ENCODE measurements at regions not wholly inside any gene's neighbourhood (a gene's known extent, or its start where the extent isn't known, plus 50 kb on each side); places are given as distances from the start of the nearest gene placed in this dataset.
"Not testable (repeated sequence)": the region's sequence is repeated elsewhere in the genome, so short reads cannot be mapped to it uniquely, and the experiment has no call there.

DNA sequence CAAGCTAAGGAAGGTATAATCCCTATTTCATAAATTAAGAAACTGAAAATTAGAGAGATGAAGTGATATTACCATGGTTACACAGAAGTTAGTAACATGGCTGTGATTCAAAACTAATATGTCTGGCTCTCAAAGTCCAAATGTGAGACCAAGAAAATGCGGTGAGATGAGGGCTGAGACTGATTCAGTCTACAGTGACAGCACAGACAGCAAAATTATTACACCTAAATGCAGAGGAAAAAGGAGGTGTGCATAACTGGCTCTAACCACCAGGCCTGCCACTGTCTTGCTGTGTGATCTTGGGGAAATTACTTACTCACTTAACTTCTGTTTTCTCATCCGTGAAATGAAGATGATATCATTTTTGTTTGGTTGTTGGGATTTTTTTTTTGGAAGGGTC lies 270.0 kb upstream of the SOX9 start:
- DNase-seq = no peak

- no peak for DNase-seq
Observed at GRCh38 chr17:71855010-71855409, 265.8 kb upstream of the SOX9 start.

- DNase-seq = no peak
Observed at GRCh38 chr17:71864755-71865154, 256.1 kb upstream of the SOX9 start.

DNA sequence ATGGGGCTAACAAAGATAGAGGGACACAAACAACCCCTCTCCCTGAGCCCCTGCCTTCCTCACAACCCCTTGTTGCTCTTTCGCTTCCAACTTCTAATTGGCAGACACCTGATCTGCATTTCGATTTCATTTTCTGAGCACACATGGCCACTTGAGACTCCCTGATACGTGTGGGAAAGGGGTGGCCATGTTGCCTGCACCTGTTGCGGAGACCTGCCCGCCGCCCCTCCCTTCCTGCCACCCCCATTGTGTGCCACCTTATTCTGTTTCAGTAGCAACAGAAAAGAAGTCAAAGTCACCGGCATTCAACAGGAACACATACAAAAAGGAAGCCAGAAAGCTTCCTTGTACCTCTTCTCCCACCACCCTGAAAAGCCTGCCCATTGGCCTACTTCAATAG lies 254.7 kb upstream of the SOX9 start:
- DNase-seq = no peak

DNA sequence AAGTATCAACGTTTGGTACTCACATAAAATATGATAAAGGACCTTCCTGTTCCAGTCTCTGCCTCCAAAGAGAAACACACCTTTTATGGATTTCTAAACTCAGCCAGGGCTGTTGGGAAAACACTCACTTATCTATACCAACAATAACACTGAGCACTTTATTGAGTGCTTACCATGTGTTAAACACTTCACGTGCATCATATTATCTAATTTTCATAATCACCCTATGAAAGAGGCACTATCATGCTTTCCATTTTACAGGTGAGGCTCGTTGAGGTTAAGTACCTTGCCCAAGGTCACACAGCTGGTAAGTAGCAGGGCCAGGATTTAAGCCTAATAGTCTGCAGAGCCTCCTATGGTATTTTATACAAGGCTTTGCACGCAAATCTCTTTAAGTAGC lies 251.5 kb upstream of the SOX9 start:
- DNase-seq = no peak

GRCh38 chr17:71869841-71870545 lies 250.8 kb upstream of the SOX9 start:
- DNase-seq = no peak

GRCh38 chr17:71870546-71870862 lies 250.3 kb upstream of the SOX9 start:
- DNase-seq = no peak

DNA sequence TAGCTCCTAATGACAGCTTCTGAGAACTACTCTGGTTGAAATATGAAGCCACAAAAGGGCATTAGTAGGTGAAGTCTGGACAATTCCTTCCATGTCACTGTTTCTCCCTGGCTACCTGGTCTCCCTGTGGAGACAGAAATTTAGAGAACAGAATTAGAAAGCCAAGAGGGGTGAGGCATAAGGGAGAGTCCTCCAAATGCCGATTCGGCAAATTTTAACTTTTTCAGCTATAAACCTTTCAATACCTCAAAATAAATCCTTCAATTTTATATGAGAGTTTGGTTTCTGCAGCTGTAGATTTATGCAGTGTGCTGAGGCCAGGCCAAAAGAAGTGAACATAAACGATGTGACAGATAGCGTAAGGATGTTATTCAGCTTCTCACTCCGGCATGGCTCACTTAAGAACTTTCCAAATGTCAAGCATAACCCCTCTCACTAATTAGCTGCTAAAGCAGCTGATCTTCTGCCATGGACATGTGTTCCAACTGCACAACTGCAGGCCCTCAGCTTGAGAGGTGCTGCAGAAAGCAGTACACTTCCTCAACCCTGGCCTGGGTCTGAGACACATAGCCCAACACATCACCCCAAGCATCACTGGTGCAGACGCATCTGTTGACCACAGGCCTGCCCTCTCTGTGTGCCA lies 247.9 kb upstream of the SOX9 start:
- no peak for DNase-seq

GRCh38 chr17:71874773-71875172 lies 246.0 kb upstream of the SOX9 start:
- not testable (repeated sequence) for DNase-seq

GRCh38 chr17:71878271-71878670 lies 242.5 kb upstream of the SOX9 start:
- DNase-seq = no peak

GRCh38 chr17:71878998-71879397 lies 241.8 kb upstream of the SOX9 start:
- DNase-seq = no peak

DNA sequence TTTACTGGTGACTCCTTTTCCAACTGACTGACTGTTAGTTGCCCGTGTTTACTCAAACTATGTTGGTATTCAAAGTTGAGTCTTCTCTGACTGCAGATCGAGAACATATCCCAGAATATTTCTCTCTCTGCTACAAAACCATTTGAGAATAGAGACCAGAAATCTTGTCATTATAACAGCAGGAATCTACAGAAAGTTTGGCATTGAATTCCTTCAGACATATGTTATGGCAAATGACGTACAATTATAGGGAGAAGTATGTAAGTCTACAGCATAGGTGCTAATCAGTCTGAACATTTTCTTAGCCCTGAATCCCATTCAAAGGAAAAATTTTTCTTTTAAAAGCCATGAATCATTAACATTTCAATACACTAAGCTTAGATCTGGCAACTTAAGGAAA lies 239.8 kb upstream of the SOX9 start:
- no peak for DNase-seq

GRCh38 chr17:71881581-71881980 lies 239.2 kb upstream of the SOX9 start:
- DNase-seq = no peak

DNA sequence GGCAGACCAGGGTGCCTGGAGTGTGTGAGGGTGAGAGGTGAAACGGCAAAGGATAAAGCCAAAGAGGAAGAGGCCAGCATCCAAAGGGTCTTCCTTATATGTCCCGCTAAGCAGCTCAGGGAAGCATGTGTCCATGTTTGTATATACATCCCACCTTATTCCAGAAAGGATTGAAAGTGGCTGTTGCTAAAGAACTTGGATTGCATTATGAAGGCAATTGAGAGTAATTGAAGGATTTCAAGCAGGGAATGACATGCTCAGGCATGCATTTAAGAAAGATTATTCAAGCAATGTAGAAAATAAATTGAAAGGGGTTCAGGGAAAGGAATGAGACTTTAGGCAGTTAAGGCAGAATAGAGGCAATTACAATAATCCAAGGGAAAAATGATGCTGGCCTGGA lies 237.6 kb upstream of the SOX9 start:
- no peak for DNase-seq

DNA sequence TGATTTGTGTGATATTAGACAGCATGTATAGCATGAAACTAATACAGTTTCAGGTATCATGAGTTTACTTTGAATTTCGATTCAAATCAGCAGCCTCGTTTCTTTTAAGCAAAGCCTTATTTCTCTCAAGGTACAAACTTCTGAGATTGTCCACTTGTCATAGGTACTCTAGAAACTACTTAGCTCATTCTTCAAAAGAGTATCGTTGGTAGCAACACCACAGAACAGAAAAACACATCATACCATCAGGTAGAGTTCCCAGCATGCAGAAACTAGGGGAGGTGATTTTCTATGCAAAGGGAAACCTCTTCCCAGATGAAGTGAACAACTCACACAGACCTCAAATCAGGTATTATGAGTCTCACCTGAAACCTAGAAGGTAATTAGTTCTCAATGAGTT lies 237.0 kb upstream of the SOX9 start:
- DNase-seq = no peak

GRCh38 chr17:71885662-71886061 lies 235.2 kb upstream of the SOX9 start:
- no peak for DNase-seq

DNA sequence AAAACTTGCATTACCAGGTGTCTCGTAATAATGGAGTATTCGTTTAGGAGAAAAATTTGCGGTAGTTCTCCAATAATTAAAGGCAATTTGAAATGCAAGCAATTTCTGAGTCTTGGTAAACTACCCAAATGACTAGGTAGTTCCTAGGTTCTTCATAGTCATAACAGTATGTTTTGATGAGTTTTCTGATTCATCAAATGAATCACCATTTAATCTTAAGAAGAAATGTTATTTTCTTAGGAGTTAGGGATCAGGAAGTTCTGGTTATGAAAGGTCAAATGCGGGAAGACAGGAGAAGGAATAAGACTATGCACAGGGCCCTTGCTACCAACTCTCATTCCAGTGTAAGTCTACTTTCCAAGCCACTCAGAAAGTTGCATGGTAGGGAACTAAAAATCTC lies 221.5 kb upstream of the SOX9 start:
- no peak for DNase-seq

DNA sequence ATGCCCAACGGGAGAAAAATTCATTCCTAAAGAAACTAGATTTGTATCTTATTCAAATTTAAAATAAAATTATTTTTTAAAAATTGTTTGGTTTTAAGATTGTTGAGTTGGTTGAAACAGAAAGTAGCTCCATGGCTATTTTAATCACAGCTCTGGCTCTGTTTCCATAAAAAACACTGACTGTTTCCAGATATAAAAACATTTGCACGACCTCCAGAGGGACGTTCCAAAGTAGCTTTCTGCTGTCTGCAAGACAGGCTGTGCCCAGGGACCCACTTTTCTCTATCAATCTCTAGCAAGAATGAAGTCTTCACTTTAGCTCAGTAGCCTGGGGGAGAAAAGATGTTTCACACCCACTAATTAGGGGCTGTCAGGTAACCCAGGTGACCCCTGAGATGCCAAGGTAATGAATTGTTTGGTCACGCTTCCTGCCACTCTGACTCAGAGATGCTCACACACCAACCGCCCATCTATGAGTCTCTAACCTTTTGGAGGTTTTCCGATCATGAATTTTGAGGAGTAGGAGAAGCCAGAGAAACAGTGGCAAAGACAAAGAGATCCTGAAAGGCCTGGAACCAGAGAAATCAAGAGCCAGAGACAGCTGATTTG lies 220.1 kb upstream of the SOX9 start:
- DNase-seq = no peak

- no peak for DNase-seq
Observed at GRCh38 chr17:71902894-71903506, 217.8 kb upstream of the SOX9 start.

- no peak for DNase-seq
Observed at GRCh38 chr17:71905376-71906031, 215.3 kb upstream of the SOX9 start.

- DNase-seq = no peak
Observed at GRCh38 chr17:71909155-71909554, 211.7 kb upstream of the SOX9 start.

GRCh38 chr17:71910002-71910401 lies 210.8 kb upstream of the SOX9 start:
- DNase-seq = no peak

DNA sequence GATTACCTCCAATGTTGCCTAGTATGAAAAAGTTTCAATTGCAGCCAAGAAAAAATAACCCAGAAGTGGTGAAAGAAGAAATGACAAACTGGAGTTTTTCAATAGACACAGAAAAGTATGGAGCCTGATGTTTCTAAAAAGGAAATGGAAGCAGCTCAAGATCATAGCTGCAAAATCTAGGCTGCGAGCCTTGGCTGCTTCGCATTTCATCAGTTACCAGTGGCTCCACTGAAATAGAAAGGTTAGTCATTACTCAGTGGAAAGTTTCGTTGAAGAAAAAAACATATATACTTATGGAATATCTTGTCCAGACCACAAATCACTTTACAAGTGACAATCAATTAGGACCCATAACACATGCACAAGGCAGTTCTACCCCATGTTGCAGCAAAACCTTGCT lies 206.8 kb upstream of the SOX9 start:
- no peak for DNase-seq

DNA sequence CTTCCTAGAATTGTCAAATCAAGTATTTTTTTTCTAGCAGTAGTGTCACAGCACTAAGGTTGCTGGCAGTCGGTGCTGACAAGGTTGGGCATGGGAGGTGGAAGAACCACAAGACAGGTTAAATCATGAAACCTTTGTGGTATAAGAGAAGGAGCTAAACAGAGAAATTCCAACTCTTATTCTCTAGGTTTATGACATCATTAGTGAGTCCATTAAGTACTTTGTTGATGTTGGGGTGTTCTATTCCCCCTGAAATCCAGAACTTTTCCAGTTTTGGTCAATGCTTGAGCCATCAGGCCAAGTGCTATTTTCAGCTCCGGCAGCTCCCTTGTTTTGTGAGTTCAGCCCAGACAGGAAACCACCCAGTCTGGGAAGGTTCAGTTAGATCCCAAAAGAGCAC lies 206.0 kb upstream of the SOX9 start:
- no peak for DNase-seq
